ENCODE measurements at regions not wholly inside any gene's neighbourhood (a gene's known extent, or its start where the extent isn't known, plus 50 kb on each side); places are given as distances from the start of the nearest gene placed in this dataset.

GRCh38 chr2:5140347-5140746 lies 551.8 kb upstream of the SOX11 start:
- no peak for DNase-seq (ENCODE audit: low spot score in 2 of 2)
- intact Hi-C loops (cut with DNase I; ENCODE audit: low total_unique reads), result no loop called here
- TF ChIP-seq POLR2A (IDR thresholded peaks at IDR 0.05), result no peak
- TF ChIP-seq POLR2AphosphoS5 (IDR thresholded peaks at IDR 0.05), result no peak
- TF ChIP-seq CTCF (IDR thresholded peaks at IDR 0.05), result no peak
- Histone ChIP-seq H3K27me3 (no peaks in the 10 kb centered on the region), H3K27ac (no peak overlapping the region), H3K4me3 (no peak overlapping the region), H3K36me3 (no peaks in the 10 kb centered on the region), H3K9me3 (no peaks in the 10 kb centered on the region), H3K4me1 (no peaks in the 10 kb centered on the region)

- DNase-seq (ENCODE audit: low spot score in 2 of 2), result no peak
- H3K36me3 ChIP-seq, result no peaks in the 10 kb centered on the region
- no peaks in the 10 kb centered on the region for H3K27me3 ChIP-seq
- H3K4me3 ChIP-seq, result no peak overlapping the region
- no peaks in the 10 kb centered on the region for H3K4me1 ChIP-seq
- H3K9me3 ChIP-seq, result peaks cover 0 to 7% of the 10 kb centered on the region in 2 donors
- intact Hi-C loops (cut with DNase I; ENCODE audit: low total_unique reads), result loop anchor here (1.0 kb wide), 1 partner anchor 10 kb away; no protein-coding TSS in a partner anchor
- H3K27ac ChIP-seq, result no peak overlapping the region
- TF ChIP-seq CTCF (IDR thresholded peaks at IDR 0.05), result no peak
- TF ChIP-seq POLR2A (IDR thresholded peaks at IDR 0.05), result no peak
- no peak for TF ChIP-seq POLR2AphosphoS5 (IDR thresholded peaks at IDR 0.05)
Observed at GRCh38 chr2:5144159-5144558, 548.0 kb upstream of the SOX11 start.

GRCh38 chr2:5145053-5145452 lies 547.1 kb upstream of the SOX11 start:
- Histone ChIP-seq H3K27me3 (no peaks in the 10 kb centered on the region), H3K27ac (no peak overlapping the region), H3K9me3 (peaks cover 0 to 7% of the 10 kb centered on the region in 2 donors), H3K4me3 (no peak overlapping the region), H3K36me3 (no peaks in the 10 kb centered on the region), H3K4me1 (no peaks in the 10 kb centered on the region)
- DNase-seq (ENCODE audit: low spot score in 2 of 2), result no peak
- TF ChIP-seq POLR2A (IDR thresholded peaks at IDR 0.05) (no peak), POLR2AphosphoS5 (IDR thresholded peaks at IDR 0.05) (no peak), CTCF (IDR thresholded peaks at IDR 0.05) (no peak)
- intact Hi-C loops (cut with DNase I; ENCODE audit: low total_unique reads), result no loop called here

- peaks cover 0 to 7% of the 10 kb centered on the region in 2 donors for H3K9me3 ChIP-seq
- H3K4me1 ChIP-seq, result no peaks in the 10 kb centered on the region
- no peak for TF ChIP-seq POLR2A (IDR thresholded peaks at IDR 0.05)
- TF ChIP-seq POLR2AphosphoS5 (IDR thresholded peaks at IDR 0.05), result no peak
- no peak for TF ChIP-seq CTCF (IDR thresholded peaks at IDR 0.05)
- no peak for DNase-seq (ENCODE audit: low spot score in 2 of 2)
- H3K36me3 ChIP-seq, result no peaks in the 10 kb centered on the region
- H3K4me3 ChIP-seq, result no peak overlapping the region
- intact Hi-C loops (cut with DNase I; ENCODE audit: low total_unique reads), result no loop called here
- H3K27ac ChIP-seq, result no peak overlapping the region
- H3K27me3 ChIP-seq, result no peaks in the 10 kb centered on the region
Observed at GRCh38 chr2:5145801-5146200, 546.4 kb upstream of the SOX11 start.

- intact Hi-C loops (cut with DNase I; ENCODE audit: low total_unique reads), result no loop called here
- Histone ChIP-seq H3K9me3 (peaks cover 0 to 7% of the 10 kb centered on the region in 2 donors), H3K27me3 (no peaks in the 10 kb centered on the region), H3K4me1 (no peaks in the 10 kb centered on the region), H3K27ac (no peak overlapping the region), H3K4me3 (no peak overlapping the region), H3K36me3 (no peaks in the 10 kb centered on the region)
- no peak for DNase-seq (ENCODE audit: low spot score in 2 of 2)
- TF ChIP-seq POLR2A (IDR thresholded peaks at IDR 0.05) (no peak), POLR2AphosphoS5 (IDR thresholded peaks at IDR 0.05) (no peak), CTCF (IDR thresholded peaks at IDR 0.05) (no peak)
Observed at GRCh38 chr2:5148392-5149085, 543.6 kb upstream of the SOX11 start.

Data from breast epithelium (tissue), 4 donors.